Activated CD4-positive, alpha-beta T cell treated with anti-CD3 and anti-CD28 coated beads, Interleukin-2, Interleukin-6, amounts not matched to agents 100 ng/mL and 50 ng/mL, durations not matched to agents 16 hours and 8 hours (primary cell): ENCODE measurements at regions not wholly inside any gene's neighbourhood (a gene's known extent, or its start where the extent isn't known, plus 50 kb on each side); places are given as distances from the start of the nearest gene placed in this dataset.

Experiments used
- DNase-seq: peaks from one replicate; pipeline ENCODE4 v3.0.0-alpha.2; 2020

DNA sequence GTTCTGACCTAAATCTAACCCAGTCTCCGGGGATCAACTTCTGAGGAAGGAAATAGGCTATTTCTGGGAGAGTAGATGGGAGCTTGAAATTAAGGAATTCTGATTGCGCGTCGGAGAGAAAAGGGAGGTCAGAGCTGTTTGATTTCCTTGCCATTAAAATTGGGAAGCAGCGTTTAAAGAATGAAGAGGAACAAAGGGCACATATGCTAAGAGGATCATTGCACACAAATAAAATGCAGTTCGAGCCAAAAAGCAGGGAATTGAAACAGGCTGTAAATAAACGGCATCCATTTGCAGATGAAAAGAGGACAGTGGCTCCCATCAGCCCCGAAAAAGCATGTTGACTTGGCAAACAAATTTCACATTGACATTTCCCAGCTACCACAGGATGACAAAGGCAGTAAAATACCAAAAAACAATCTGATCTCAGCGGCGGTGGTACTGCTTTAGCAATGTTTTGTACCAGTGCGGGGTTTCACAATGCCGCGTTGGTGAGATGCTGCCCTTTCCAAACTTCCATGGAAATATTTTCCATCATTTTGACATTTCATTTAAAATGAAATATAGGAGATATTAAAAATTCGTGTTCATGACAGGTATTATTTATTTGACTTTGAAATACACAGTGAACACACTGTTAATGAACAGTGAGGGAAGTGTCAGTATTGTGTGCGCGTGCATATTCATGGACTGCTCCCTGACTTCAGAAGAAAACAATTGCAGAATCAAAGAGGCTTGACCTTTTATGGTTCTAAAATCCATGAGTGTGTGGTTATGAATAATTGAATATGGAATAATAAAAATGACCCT lies 108.8 kb downstream of the SQOR start:
- no peak for DNase-seq

DNA sequence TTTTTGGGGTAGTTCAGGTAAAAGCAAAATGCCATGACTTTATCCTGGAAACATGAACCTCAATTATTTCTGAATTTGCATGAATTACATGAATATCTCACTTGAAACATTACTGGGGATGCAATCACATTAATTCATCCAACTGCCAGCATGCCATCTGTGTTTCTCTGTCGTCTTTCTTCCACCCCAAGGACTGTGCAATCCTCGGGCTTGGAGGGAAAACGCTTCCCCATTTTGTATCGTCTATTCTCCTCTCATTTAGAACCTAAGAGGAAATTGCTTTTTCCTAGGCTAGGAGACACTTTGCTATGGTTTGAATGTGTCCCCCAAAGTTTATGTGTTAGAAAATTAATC lies 109.4 kb downstream of the SQOR start:
- DNase-seq = no peak

DNA sequence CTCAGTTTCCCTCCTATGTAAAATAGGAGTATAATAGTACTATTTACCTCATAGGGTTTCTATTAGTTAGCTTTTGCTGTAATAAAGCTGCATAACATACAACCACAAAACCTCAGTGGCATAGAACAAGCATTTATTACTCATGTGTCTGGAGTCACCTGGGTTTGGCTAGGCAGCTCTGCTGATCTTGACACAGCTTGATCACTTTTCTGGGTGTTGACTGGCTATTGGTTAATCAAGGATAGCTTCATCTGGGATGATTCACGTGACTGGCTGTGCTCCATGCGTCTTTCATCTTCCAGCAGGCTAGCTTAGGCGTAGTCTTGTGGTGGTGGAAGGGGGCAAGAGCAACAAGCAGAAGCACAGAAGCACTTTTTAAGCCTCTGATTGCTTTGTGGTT lies 112.6 kb downstream of the SQOR start:
- no peak for DNase-seq

DNA sequence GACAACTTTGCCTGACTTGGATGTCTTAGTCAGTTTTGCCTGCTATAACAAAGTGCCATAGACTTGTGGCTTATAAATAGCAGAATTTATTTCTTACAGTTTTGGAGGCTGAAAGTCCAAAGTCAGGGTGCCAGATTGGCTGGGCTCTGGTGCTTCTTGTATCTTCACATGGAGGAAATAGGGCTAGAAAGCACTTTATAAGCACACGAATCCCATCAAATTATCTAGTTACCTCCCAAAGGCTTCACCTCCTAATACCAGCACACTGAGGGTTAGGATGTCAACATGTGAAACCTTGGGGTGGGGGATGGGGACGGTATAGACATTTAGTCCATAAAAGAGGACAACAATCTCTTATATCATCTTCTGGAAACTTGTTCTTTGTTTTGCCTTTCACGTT lies 116.8 kb downstream of the SQOR start:
- DNase-seq = no peak

DNA sequence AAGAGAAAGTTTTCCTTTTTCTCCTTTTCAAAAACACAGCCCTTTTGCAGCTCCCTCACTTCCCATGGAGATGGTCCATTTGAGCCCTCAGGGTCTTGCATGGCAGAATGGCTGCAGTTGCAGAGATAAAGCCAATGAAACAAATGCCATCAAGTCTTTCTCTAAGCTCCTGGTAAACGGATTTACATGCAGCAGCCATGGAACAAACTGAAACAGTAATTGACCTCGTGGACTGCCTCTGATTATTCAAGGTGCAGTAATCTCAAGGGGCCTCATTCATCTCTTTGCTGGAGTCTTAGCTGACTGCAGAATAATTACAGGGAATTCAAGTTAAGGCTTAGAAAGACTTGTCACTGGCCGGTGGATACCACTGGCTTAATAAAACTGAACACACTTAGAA lies 125.1 kb downstream of the SQOR start:
- DNase-seq = no peak

DNA sequence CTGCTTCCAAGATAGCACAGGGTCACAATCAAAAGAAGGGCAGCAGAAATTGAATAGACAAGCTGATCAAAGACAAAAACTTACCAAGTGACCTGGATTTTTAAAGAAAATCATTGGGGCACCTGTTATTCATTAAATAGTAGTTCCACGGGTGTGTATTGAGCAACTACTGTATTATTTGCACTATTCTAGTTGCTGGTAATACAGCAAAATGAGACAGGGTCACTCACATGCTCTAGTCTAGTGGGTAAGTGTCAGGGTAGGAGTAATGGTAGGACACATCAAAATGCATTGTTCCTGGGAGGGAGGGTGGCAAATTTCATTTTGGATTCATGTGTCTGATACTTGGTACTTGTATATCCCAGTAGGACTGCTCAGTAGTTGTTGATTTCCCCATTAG lies 127.9 kb downstream of the SQOR start:
- DNase-seq = no peak

DNA sequence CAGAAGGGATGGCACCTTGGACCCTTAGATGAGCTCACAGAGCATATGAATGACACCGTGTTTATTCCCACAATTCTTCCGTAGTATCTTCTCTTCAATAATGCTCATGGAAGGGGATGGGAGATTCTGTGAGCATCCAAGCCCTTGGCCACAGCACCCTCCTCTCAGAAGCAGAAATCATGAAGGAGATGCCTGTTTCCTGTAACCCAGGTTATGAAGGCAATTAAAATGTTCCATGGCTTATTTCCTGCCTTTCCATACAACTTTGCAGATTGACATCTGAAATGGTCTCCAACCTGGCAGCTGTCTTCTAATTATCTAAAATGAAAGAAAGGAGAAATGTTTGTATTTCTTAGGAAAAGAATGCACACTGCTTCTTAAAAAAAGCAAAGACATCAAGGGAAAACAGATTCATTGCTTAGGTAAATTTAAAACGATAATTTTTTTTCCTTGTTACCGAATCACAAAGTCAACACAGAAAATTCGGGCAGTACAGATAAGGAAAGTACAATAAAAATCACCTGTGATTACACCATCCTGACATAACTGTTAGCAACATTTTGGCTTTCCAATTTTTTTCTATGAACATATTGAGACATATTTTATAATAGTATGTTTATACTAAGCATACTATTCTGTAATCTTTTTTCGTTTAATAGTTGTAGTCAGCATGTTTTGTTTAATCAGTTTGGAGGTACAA lies 128.5 kb downstream of the SQOR start:
- no peak for DNase-seq

DNA sequence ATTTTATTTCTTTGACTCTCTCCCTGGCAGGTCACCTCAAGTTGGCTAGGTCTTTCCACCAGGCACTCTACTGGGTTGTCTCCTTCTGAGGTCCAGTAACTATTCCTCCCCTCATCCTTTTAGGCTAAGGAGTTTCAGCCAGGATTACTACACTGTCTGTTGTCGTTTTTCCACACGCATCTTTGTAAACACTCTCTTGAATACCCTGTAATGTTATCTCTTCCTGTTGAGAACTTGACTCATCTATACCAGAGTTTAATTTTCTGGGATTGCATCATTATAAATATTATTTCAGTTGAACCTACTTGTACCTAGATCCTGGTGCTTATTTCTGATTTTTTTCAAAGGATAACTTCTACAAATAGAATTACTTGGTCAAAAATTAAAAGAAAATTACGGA lies 138.3 kb downstream of the SQOR start:
- no peak for DNase-seq

DNA sequence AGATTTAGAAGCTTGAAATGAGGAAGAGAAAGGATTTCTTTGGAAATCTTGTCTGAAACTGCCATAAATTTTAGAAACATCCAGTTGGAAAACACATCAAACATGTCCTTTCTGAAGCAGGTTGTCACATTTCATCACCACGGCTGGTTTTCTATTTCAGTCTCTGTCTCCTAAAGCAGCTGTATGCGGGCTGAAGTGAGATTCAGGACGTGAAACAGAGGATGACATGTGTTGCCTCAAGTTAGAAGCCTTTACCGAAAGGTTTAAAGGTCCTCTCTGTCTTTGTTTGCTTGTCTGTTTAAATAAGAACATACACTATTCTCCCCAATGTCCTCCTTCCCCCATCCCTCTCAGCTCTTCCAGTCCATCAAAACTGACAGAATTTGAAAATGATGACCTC lies 141.9 kb downstream of the SQOR start:
- DNase-seq = no peak

DNA sequence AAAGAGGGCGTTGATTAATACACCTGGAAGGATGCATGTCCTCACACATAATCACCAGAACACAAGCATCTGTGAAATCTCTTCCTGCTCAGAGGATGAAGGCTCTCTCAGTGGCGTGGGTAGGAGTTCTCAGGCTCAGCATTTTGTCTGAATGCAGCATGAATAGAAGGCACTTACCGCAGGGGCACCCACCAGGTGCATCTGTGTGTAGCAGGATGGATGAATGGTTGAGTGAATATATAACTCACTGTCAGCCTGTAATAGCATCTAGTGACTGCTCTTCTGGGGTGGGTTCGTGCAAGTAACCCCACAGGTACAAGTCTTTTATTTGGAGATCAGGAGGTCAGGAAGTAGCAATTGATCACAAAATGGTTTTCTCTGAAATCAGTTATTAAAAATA lies 143.0 kb downstream of the SQOR start:
- DNase-seq = no peak

DNA sequence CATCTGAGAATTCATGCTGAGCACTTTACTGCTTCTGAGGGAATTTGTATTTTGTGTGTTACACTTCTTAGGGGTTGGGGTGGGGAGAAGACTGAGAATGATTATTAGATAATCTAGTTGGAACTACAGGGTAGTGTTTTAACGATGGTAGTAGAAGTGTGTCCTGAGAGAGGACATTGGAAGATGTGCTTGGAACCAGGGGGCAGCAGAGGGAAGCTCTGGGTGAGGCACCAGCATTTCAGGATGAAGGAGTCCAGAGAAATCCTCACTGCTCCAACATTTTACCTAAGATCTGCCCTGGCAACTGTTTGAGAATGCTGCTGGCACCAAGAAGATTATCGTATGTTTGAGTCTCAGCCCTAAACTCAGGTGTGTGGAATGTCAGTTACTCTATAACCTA lies 145.5 kb downstream of the SQOR start:
- no peak for DNase-seq

DNA sequence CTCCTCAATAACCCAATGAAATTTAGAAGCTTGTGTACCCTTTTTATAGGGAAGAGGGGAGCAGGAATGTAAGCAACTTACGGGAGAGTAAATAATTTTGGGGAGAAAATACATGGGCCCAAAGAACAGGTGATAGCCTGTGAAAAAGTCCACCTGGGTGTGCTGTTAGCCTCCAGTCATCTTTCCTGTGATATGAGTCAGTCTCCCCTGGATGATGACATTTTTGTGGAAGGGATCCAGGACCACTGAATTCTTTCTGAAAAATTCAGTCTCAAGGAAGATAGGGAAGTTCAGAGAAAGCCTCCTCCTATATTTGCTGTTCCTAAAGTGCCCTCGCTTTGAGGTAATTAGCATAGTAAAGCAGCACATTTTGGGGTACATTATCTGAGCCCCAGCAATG lies 149.8 kb downstream of the SQOR start:
- no peak for DNase-seq

DNA sequence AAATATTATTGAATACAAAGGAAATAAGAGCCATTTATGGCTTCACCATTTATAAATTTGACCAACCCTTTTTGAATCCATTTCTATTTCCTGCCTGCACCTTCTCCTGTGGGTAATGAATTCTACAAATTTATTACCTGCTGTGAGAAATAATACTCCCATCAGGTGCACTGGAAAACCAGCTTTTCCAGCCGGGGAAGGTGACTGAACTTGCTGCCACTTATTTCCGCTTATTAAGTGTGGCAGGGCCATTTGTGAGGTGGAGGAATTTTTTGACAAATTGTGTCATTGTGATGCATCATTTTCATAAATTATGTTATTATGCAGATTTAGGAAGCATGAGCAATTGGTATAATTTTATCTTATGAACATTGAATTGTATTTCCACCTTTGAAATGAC lies 151.1 kb downstream of the SQOR start:
- DNase-seq = no peak

DNA sequence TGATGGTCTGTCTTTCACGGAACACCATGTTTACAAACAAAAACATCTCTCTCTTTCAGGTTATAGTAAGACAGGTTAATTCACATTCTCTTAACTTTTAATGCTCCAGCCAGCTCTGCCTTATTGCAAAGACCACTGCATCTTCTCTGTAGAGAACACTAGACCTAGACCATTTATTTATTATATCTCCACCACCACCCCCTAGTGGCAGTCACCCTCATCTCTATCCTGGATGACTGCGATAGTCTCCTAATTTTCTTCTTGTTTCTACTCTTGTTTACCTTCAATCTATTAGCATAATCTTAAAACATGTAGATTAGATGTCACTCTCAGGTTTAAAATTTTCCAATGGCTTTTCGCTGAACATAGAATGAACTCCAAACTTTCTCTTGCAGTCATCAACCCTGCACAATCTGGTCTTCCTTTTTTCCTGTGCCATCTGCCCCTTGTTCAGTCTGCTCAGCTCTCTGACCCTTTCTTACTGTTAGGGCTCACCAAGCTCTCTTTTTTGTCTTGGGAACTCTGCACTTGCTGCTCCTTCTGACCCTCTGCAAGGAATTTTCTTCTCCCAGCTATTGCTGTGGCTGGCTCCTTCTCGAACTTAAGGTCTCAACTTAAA lies 155.6 kb downstream of the SQOR start:
- DNase-seq = peak; percentile 35

DNA sequence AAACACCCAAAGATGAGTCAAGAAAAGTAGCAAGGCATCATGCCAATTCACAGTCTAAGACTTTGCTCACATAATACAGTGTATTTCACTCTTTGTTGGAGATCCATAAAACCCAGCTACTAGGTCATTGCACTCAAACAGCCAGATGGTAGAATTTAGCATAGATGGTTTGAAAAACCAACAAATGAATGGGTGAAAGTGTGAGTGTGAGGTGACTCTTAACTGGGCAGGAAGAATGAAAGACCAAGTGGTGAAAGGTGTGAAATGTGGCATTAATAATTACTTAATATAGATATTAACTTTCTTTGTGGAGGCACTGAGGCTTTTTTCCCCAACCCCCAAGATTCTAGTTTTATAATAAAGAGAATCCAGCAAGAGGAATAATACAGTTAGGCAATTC lies 159.5 kb downstream of the SQOR start:
- no peak for DNase-seq

DNA sequence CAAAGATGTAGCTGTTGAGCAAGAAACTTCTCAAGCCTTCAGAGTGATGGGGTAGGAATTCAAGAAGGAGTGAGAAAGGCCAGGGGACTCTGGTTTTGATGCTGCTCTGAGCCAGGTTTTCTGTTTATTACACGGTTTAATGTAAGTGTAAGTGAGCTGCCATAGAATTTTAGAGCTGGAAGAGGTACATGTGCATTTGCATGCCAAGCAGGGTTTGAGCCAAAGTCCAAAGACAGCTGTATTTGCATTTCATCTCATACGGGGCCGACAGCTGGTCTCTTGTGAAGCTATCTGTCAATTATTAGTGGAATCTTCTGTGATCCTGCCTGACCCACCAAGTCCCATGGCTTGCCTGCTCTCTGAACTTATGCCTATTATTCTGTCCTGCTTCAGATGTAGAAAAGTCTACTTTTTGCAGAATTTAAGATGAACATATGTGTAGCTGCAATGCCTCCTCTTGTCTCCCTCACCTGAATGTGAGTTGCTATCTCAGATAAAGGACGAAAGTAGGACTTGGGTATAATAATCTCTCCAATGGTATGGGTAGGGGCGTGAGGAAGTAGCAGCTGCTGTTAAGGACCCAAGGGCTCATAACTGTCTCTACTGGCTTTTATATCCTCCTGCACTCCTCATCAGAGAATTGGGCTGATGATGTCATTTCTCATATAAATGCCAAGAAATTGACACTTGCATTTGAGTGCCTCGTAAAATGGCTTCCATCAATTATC lies 160.0 kb downstream of the SQOR start:
- no peak for DNase-seq

DNA sequence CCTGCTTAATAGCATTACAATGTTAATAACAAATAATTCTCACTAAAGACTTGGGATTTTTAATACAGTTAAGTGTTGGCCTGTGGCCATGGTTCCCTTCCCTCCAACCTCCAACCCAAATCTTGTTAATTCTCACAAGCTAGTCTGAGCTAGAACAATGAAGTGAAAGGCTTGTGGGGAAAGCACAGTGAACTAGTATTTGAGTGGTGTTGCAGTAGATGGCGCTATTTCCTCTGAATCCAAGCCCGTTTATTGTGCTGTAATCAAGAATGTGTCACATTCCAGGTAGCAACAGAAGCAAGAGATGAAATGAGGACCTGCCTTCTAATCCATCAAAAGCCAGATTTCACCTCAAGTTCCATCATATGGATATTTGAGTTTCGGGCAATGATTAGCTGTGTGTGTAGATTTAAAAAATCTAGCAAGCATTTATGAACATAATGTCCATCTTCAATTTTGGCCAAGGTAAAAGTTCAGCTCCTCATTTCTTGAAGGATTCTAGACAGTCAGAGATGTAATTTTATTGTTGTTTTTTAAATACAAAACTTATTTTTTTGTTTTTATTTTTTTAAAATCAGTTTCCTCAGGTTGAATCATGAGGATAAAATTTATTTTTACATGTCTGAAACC lies 160.7 kb downstream of the SQOR start:
- DNase-seq = peak; percentile 37

DNA sequence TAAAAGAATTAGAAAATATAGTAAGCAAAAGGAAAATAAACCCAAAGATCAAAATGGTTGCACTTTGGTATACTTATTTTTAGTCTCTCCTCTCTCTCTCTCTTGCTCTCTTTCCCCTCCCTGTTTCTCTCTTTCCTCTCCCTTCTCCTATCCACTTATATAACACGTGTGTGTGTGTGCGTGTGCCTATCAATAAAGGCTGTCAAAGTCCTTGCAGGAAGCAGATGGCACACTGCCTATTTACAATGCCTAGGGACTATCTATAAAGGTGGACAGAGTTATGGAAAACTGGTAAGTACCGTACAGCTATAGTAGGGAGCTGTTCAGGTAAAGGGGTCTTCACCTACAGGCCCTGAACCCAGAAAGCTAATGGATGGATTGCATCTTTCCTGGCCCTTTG lies 161.6 kb downstream of the SQOR start:
- no peak for DNase-seq

DNA sequence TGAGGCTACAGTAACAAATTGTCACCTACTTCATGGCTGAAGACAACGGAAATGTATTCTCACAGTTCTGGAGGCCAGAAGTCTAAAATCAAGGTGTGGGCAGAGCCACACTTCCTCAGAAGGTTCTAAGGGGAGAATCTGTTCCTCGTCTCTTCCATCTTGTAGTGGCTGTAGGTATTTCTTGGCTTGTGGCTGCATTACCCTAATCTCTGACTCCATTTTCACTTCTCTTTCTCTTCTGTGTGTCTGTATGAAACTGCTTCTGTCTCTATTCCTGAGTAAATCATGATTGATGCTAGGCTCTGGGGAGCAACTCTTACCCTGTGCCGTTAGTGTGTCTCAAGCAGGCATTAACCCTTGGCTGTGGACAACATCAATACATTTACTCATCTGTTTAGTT lies 164.7 kb downstream of the SQOR start:
- DNase-seq = no peak

DNA sequence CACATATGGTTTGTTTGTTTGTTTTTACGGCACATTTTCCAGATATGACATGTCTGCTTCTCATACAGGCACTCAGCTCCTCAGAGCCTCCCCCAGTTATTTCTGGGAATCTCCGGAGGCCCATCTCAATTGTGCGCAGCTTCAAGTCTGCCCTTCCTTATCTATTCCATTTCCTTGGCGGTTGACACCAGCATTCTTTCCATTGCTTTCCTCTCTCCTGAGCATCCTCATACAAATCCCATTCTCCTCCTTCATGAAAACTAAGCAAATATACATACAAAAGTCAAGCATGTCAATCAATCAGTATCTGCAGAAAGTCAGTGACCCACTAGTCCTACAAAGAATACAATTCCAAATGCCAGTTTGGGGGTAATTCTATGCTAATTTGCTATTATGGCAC lies 166.7 kb downstream of the SQOR start:
- DNase-seq = no peak

DNA sequence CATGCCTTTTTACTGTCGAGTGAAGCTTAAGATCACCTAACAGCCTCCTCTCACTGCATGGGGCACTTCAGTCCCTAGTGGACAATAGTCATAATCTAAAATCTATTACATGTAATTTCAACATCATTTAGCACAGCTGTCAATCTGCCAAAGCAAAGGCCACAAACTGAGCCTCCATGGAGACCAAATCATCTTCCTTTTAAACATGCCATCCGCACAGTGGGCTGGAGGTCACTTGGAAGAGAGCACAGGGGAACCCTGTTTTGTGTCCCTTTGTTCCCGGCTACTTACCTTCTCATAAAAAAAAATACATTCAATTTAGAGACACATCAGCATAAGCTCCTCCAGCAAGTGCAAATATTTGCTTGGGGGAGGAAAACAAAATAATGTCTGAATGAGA lies 167.3 kb downstream of the SQOR start:
- no peak for DNase-seq

DNA sequence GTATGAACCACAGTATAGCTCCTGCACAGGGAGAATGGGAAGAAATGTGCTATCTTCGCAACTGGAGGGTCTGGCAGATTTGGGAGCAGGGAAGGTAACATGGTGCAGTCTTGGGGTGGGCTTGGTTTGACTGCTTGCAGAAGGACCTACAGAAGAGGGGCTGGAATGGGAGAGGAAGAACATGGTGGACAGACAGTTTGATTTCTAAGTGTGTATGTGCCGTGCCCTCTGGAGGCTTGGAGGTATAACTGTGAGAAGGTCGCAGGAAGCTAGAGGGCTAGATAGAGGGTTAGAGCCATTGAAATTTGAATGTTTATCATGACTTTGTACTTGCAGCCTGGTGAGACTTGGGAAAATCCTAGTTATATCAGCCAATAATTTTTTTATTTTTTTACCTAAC lies 169.2 kb downstream of the SQOR start:
- no peak for DNase-seq

DNA sequence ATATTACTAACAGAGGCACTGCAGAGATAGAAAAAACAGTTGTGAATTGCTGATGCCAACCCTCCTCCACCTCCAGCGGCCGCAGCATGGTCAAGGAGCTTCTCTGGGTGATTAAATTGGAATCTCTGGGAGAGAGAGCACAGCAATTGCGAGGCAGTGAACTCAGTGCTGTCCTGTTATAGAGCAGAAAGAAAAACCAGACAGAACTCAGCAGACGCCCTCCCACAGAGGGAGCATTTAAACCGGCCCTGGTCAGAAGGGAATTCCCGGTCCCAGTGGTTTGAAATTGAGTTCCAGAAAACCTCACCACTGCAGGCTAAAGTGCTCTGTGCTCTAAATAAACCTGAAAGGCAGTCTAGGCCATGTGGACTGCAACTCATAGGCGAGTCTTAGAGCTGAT lies 175.4 kb downstream of the SQOR start:
- DNase-seq = no peak
